ENCODE measurements at regions not wholly inside any gene's neighbourhood (a gene's known extent, or its start where the extent isn't known, plus 50 kb on each side); places are given as distances from the start of the nearest gene placed in this dataset.

GRCh38 chr11:134524201-134524600 is 112.2 kb upstream of the B3GAT1 start:
- CTCF ChIA-PET = no interaction called here
- Histone ChIP-seq H3K4me2 (ENCODE audit: low read length) (no peak overlapping the region), H3K9me2 (ENCODE audit: insufficient read depth) (no peaks in the 10 kb centered on the region), H2AFZ (ENCODE audit: low read depth, low read length, poor library complexity, severe bottlenecking) (no peak overlapping the region), H3K9ac (ENCODE audit: low read length) (no peak overlapping the region), H3K9me3 (ENCODE audit: control insufficient read depth in 1 of 2, insufficient read depth in 1 of 2, low read depth in 1 of 2, low read length in 2 of 2) (no peaks in the 10 kb centered on the region), H3K79me2 (ENCODE audit: insufficient read depth, low read length) (no peaks in the 10 kb centered on the region), H3K4me1 (ENCODE audit: control insufficient read depth in 1 of 2, insufficient read depth in 2 of 2, low read length in 2 of 2) (no peaks in the 10 kb centered on the region), H3K27ac (ENCODE audit: low read depth, low read length) (no peak overlapping the region), H3K4me3 (replicated peaks in 1 of 2; ENCODE audit: low read depth in 1 of 2, low read length in 2 of 2) (no peak overlapping the region), H4K20me1 (ENCODE audit: insufficient read depth) (no peaks in the 10 kb centered on the region), H3K36me3 (ENCODE audit: control insufficient read depth in 1 of 2, insufficient read depth in 2 of 2, low read length in 2 of 2) (no peaks in the 10 kb centered on the region), H3K27me3 (ENCODE audit: insufficient read depth, low read length) (peaks cover 6% of the 10 kb centered on the region; the same call in 1 of the 2 replicates)
- TF ChIP-seq TCF7L2 (IDR thresholded peaks at IDR 0.05; ENCODE audit: borderline replicate concordance, extremely low read depth, insufficient read depth, insufficient read length) = no peak
- no peak for TF ChIP-seq ZNF274 (IDR thresholded peaks at IDR 0.05; ENCODE audit: low read depth, low read length)
- no peak for TF ChIP-seq ELF1 (IDR thresholded peaks at IDR 0.05; ENCODE audit: borderline replicate concordance, low read depth)
- no peak for TF ChIP-seq JUND (IDR thresholded peaks at IDR 0.05)
- no peak for TF ChIP-seq ATF3 (IDR thresholded peaks at IDR 0.05)
- TF ChIP-seq MAX (IDR thresholded peaks at IDR 0.05) = no peak
- no peak for TF ChIP-seq SRF (IDR thresholded peaks at IDR 0.05; ENCODE audit: low read depth)
- TF ChIP-seq EGR1 (IDR thresholded peaks at IDR 0.05; ENCODE audit: low read depth) = no peak
- TF ChIP-seq SIN3A (IDR thresholded peaks at IDR 0.05; ENCODE audit: low read depth) = no peak
- no peak for TF ChIP-seq FOSL1 (IDR thresholded peaks at IDR 0.05; ENCODE audit: low read depth)
- TF ChIP-seq POLR2AphosphoS5 (IDR thresholded peaks at IDR 0.05; ENCODE audit: low read depth, low read length) = no peak
- TF ChIP-seq ZFX (IDR thresholded peaks at IDR 0.05) = no peak
- TF ChIP-seq CTCF (IDR thresholded peaks at IDR 0.05 in 2 of 3, conservative IDR thresholded peaks at IDR 0.05 in 1 of 3; ENCODE audit: borderline replicate concordance in 1 of 3, insufficient read depth in 1 of 3, low read depth in 2 of 3, low read length in 2 of 3) = no peak
- no peak for TF ChIP-seq SP1 (IDR thresholded peaks at IDR 0.05; ENCODE audit: low read depth)
- TF ChIP-seq EZH2phosphoT487 (IDR thresholded peaks at IDR 0.05; ENCODE audit: borderline replicate concordance) = no peak
- TF ChIP-seq YY1 (IDR thresholded peaks at IDR 0.05; ENCODE audit: extremely low read depth, insufficient replicate concordance, low read depth, low read length) = no peak
- no peak for DNase-seq (ENCODE audit: low read depth, low spot score)
- RAD21 ChIA-PET (ENCODE audit: low non-redundant PET in 1 of 2, low total read pairs in 2 of 2, uncharacterized antibody in 2 of 2, unreplicated experiment in 2 of 2) = no interaction called here
- BruUV-seq (replicated peaks) = no TSS peak
- ATAC-seq = no peak
- intact Hi-C loops (cut with micrococcal nuclease) = no loop called here
- POLR2A ChIA-PET = no interaction called here

All from HCT116 (cell line).